Neuronal stem cell (in vitro differentiated cells): ENCODE measurements at regions not wholly inside any gene's neighbourhood (a gene's known extent, or its start where the extent isn't known, plus 50 kb on each side); places are given as distances from the start of the nearest gene placed in this dataset.

Experiments used
- DNase-seq: peaks from one replicate; pipeline ENCODE4 v3.0.0-alpha.2; 2013; ENCODE audit warnings: low spot score
- H2AFZ ChIP-seq: one replicate; pipeline ENCODE4 v1.6.1; 2013; ENCODE audit warnings: mild to moderate bottlenecking, low read length, inconsistent platforms
- H2AK5ac ChIP-seq: 2 replicates; pipeline ENCODE4 v1.6.1; 2013; ENCODE audit warnings: low read depth, mild to moderate bottlenecking, inconsistent platforms, low read length, moderate library complexity, mixed read lengths
- H2BK120ac ChIP-seq: 2 replicates; pipeline ENCODE4 v1.6.1; 2013; ENCODE audit warnings: low read depth, mild to moderate bottlenecking, inconsistent platforms, low read length, moderate library complexity, mixed read lengths
- H2BK12ac ChIP-seq: one replicate; pipeline ENCODE4 v1.6.1; 2013; ENCODE audit warnings: low read length, inconsistent platforms
- H2BK15ac ChIP-seq: 2 replicates; pipeline ENCODE4 v1.6.1; 2013; ENCODE audit warnings: mild to moderate bottlenecking, low read length, inconsistent platforms, mixed read lengths
- H2BK5ac ChIP-seq: one replicate; pipeline ENCODE4 v1.6.1; 2013; ENCODE audit warnings: inconsistent platforms, mild to moderate bottlenecking, low read length, moderate library complexity
- H3K14ac ChIP-seq: one replicate; pipeline ENCODE4 v1.6.1; 2013; ENCODE audit warnings: low read length, inconsistent platforms
- H3K18ac ChIP-seq: 2 replicates; pipeline ENCODE4 v1.6.1; 2013; ENCODE audit warnings: low read length, inconsistent platforms
- H3K23ac ChIP-seq: 2 replicates; pipeline ENCODE4 v1.6.1; 2013; ENCODE audit warnings: low read depth, mild to moderate bottlenecking, mixed read lengths, low read length, inconsistent platforms; ENCODE audit not compliant: poor library complexity
- H3K27ac ChIP-seq: replicated peaks from 3 replicates; pipeline ENCODE4 v1.5.1; 2013; ENCODE audit warnings: low read length, inconsistent platforms
- H3K27me3 ChIP-seq, 3 experiments: 2 replicates each; pipeline ENCODE4 v1.6.1; 2013; ENCODE audit warnings: low read length in 3 of 3, mild to moderate bottlenecking in 2 of 3, inconsistent platforms in 1 of 3, low read depth in 1 of 3, mixed read lengths in 1 of 3, moderate library complexity in 1 of 3; ENCODE audit not compliant: control insufficient read depth in 3 of 3, insufficient read depth in 3 of 3
- H3K36me3 ChIP-seq, 2 donors: replicated peaks in 1 of 2; 2 replicates each; pipeline ENCODE4 v1.6.1; 2013; ENCODE audit warnings: low read length in 2 of 2; ENCODE audit not compliant: control insufficient read depth in 2 of 2, insufficient read depth in 2 of 2
- H3K4ac ChIP-seq: 2 replicates; pipeline ENCODE4 v1.6.1; 2013; ENCODE audit warnings: inconsistent platforms, mild to moderate bottlenecking, low read length, moderate library complexity
- H3K4me1 ChIP-seq, 2 donors: 1 replicate in 1 of 2; 2 replicates in 1 of 2; pipeline ENCODE4 v1.6.1; 2013; ENCODE audit warnings: low read length in 2 of 2, low read depth in 1 of 2; ENCODE audit not compliant: control insufficient read depth in 2 of 2, insufficient read depth in 1 of 2
- H3K4me2 ChIP-seq: one replicate; pipeline ENCODE4 v1.6.1; 2013; ENCODE audit warnings: mild to moderate bottlenecking, low read length, inconsistent platforms; ENCODE audit not compliant: insufficient read depth, poor library complexity, severe bottlenecking
- H3K4me3 ChIP-seq, 2 donors: 2 replicates each; pipeline ENCODE4 v1.5.1; 2013; ENCODE audit warnings: low read length in 2 of 2, mild to moderate bottlenecking in 2 of 2, inconsistent platforms in 1 of 2, moderate library complexity in 1 of 2
- H3K79me1 ChIP-seq: one replicate; pipeline ENCODE4 v1.6.1; 2013; ENCODE audit warnings: low read depth, mild to moderate bottlenecking, inconsistent platforms, low read length, moderate library complexity
- H3K9ac ChIP-seq: one replicate; pipeline ENCODE4 v1.6.1; 2013; ENCODE audit warnings: mild to moderate bottlenecking, low read depth, low read length, inconsistent platforms; ENCODE audit not compliant: poor library complexity
- H3K9me3 ChIP-seq, 2 donors: replicated peaks in 1 of 2; 2 replicates each; pipeline versions ENCODE3 to v1.6.1; 2013; ENCODE audit warnings: low read length in 2 of 2, mild to moderate bottlenecking in 2 of 2, inconsistent platforms in 1 of 2, low read depth in 1 of 2, mixed read lengths in 1 of 2, moderate library complexity in 1 of 2; ENCODE audit not compliant: control insufficient read depth in 2 of 2, insufficient read depth in 1 of 2
- H4K8ac ChIP-seq: one replicate; pipeline ENCODE4 v1.6.1; 2013; ENCODE audit warnings: low read depth, mild to moderate bottlenecking, inconsistent platforms, low read length, moderate library complexity
- H4K91ac ChIP-seq: one replicate; pipeline ENCODE4 v1.6.1; 2013; ENCODE audit warnings: low read length, low read depth, mild to moderate bottlenecking, inconsistent platforms; ENCODE audit not compliant: poor library complexity
- WGBS, 2 donors: extraction: QIAGEN DNeasy Blood & Tissue Kit; methylation state at CpG; one replicate each; pipeline ENCODE4 v1.1.7; 2013; ENCODE audit warnings: missing lambda C conversion rate in 2 of 2, mixed read lengths in 1 of 2; ENCODE audit not compliant: insufficient read length in 2 of 2, insufficient replicate concordance in 1 of 2; ENCODE audit errors: extremely low coverage in 2 of 2; 5-methylcytosine and 5-hydroxymethylcytosine counted together

DNA sequence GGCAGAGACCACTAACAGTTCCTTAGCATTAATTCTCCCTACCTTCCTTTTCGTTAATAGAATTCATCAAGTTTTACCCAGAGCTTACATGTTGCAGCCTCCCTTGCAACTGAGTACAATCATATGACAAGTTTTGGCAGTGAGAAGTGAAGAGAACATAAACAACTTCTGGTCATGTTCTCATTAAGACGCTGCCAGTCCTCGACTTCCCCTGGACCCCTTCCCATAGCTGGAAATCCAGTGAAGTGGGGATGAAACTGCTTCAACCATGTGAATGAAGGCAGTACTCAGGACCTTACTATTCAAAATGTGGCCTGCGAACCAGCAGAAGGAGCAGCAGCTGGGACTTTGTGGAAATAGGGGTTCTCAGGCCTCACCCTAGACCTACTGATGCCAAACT is 133.9 kb downstream of the SPTSSA start:
- DNase-seq = no peak
- Histone ChIP-seq H2BK15ac (no peak overlapping the region), H2BK5ac (no peak overlapping the region), H3K4me3 (no peak overlapping the region), H2BK12ac (no peak overlapping the region), H2AFZ (no peak overlapping the region), H3K23ac (no peak overlapping the region), H3K14ac (no peak overlapping the region), H3K9ac (no peak overlapping the region), H3K4ac (no peak overlapping the region), H3K27me3 (no peaks in the 10 kb centered on the region), H2AK5ac (no peak overlapping the region), H4K8ac (no peak overlapping the region), H3K27ac (no peak overlapping the region), H3K36me3 (no peaks in the 10 kb centered on the region), H4K91ac (no peak overlapping the region), H3K9me3 (no peaks in the 10 kb centered on the region), H3K18ac (peak overlapping the region; percentile 12), H3K4me2 (no peak overlapping the region), H2BK120ac (no peak overlapping the region), H3K79me1 (no peaks in the 10 kb centered on the region), H3K4me1 (peaks cover 0 to 4% of the 10 kb centered on the region in 2 donors)
- no CpG with 5 or more reads among the region's 4 CpGs for WGBS, 2 donors

DNA sequence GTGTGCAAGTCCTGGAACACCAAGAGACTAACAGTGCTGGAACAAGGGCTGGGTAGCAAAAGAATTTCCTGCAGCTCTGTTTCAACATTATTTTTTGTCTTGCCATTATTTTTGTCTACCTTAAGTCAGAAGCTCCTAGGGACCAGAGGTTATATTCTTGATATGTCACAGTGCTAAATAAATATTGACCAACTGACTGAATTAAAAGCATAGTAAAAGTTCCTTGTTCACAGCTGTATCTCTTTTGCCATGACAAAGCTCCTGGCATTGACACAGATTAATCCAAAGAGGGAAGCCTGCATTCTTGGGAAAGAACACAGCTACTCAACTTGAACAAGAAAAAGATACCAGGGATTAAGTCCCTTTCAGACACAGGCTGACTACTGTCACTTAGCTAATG is 136.5 kb downstream of the SPTSSA start:
- no peak overlapping the region for H3K9ac ChIP-seq
- H2BK120ac ChIP-seq = no peak overlapping the region
- no peaks in the 10 kb centered on the region for H3K27me3 ChIP-seq
- H3K4me3 ChIP-seq = no peak overlapping the region
- H2BK12ac ChIP-seq = no peak overlapping the region
- no peak overlapping the region for H2BK15ac ChIP-seq
- no peak overlapping the region for H3K23ac ChIP-seq
- no peak overlapping the region for H2AK5ac ChIP-seq
- no peak overlapping the region for H2AFZ ChIP-seq
- no peaks in the 10 kb centered on the region for H3K9me3 ChIP-seq
- no peak overlapping the region for H4K8ac ChIP-seq
- H3K4ac ChIP-seq = no peak overlapping the region
- H3K36me3 ChIP-seq = no peaks in the 10 kb centered on the region
- no peak overlapping the region for H3K18ac ChIP-seq
- H3K4me1 ChIP-seq = no peaks in the 10 kb centered on the region
- no peak overlapping the region for H4K91ac ChIP-seq
- H3K4me2 ChIP-seq = no peak overlapping the region
- no peaks in the 10 kb centered on the region for H3K79me1 ChIP-seq
- H3K14ac ChIP-seq = no peak overlapping the region
- H2BK5ac ChIP-seq = no peak overlapping the region
- DNase-seq = no peak
- H3K27ac ChIP-seq = no peak overlapping the region

DNA sequence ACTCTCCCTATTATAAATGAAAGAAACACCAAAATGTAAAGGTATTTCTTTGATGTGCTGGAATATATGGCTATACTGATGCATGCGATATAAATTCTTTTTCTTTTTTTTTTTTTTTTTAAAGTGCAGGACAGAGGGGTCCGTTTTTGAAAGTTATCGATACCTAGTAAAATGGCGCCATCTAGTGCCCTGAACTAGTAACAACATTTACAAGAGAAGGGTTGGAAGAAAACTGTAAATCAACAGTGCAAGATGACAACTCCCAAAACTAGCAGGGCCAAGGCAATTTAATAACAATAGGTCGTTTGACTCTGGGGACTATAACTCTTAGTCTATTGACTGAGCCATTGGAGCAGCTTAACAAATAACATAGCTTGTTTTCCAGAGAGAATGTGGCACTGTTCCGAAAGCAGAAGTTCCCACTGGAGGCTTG is 137.7 kb downstream of the SPTSSA start:
- no CpG with 5 or more reads among the region's 6 CpGs for WGBS, 2 donors
- no peak overlapping the region for H2BK12ac ChIP-seq
- no peak overlapping the region for H3K18ac ChIP-seq
- no peaks in the 10 kb centered on the region for H3K27me3 ChIP-seq
- no peaks in the 10 kb centered on the region for H3K9me3 ChIP-seq
- peak; percentile 56 for DNase-seq
- no peak overlapping the region for H4K91ac ChIP-seq
- H3K79me1 ChIP-seq = no peaks in the 10 kb centered on the region
- no peak overlapping the region for H3K4ac ChIP-seq
- no peak overlapping the region for H3K23ac ChIP-seq
- no peak overlapping the region for H3K4me3 ChIP-seq
- H3K36me3 ChIP-seq = no peaks in the 10 kb centered on the region
- H3K4me2 ChIP-seq = no peak overlapping the region
- no peak overlapping the region for H2BK120ac ChIP-seq
- H3K4me1 ChIP-seq = no peaks in the 10 kb centered on the region
- no peak overlapping the region for H4K8ac ChIP-seq
- H2AK5ac ChIP-seq = no peak overlapping the region
- no peak overlapping the region for H3K9ac ChIP-seq
- H3K14ac ChIP-seq = no peak overlapping the region
- no peak overlapping the region for H2BK15ac ChIP-seq
- H2BK5ac ChIP-seq = no peak overlapping the region
- no peak overlapping the region for H2AFZ ChIP-seq
- H3K27ac ChIP-seq = no peak overlapping the region

DNA sequence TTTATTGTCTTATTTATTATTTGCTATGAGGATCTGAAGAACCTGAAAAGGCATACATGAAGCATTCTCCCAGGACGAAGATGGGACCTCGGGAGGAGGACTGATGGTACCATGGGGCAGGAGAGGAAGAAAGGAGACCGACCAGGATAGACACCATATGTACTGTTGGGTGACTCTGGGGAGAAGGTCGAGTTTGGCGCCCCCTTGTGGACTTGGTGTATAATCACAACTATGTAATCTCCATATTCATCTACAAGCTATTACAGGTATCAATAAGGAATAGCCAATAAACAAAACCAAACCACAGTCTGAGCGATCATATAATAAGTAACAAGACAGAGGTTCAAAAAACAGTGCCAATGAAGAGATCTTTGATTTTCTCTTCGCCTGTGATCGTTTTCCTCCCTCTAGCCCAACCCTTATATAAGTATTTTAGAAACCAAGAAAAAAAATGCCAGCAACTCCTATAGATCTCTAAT is 139.1 kb downstream of the SPTSSA start:
- Histone ChIP-seq H4K91ac (no peak overlapping the region), H2BK120ac (no peak overlapping the region), H3K79me1 (no peaks in the 10 kb centered on the region), H4K8ac (no peak overlapping the region), H3K36me3 (no peaks in the 10 kb centered on the region), H3K14ac (no peak overlapping the region), H3K4me3 (no peak overlapping the region), H3K9ac (no peak overlapping the region), H2BK5ac (no peak overlapping the region), H3K27ac (no peak overlapping the region), H3K9me3 (no peaks in the 10 kb centered on the region), H2BK15ac (no peak overlapping the region), H3K18ac (no peak overlapping the region), H3K4me2 (no peak overlapping the region), H3K23ac (no peak overlapping the region), H2AFZ (no peak overlapping the region), H2BK12ac (no peak overlapping the region), H3K4ac (no peak overlapping the region), H3K27me3 (no peaks in the 10 kb centered on the region), H3K4me1 (no peaks in the 10 kb centered on the region), H2AK5ac (no peak overlapping the region)
- WGBS, 2 donors = no CpG with 5 or more reads among the region's 8 CpGs
- DNase-seq = peak; percentile 49
